ENCODE measurements at regions not wholly inside any gene's neighbourhood (a gene's known extent, or its start where the extent isn't known, plus 50 kb on each side); places are given as distances from the start of the nearest gene placed in this dataset.
"Not testable (repeated sequence)": the region's sequence is repeated elsewhere in the genome, so short reads cannot be mapped to it uniquely, and the experiment has no call there.

DNA sequence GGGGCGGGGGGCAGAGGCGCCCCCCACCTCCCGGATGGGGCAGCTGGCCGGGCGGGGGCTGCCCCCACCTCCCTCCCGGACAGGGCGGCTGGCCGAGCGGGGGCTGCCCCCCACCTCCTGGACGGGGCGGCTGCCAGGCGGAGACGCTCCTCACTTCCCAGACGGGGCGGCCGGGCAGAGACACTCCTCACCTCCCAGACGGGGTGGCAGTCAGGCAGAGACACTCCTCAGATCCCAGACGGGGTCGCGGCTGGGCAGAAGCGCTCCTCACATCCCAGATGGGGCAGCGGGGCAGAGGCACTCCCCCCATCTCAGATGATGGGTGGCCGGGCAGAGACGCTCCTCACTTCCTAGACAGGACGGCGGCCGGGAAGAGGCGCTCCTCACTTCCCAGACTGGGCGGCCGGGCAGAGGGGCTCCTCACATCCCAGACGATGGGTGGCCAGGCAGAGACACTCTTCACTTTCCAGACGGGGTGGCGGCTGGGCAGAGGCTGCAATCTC lies 240.1 kb downstream of the NPIPA7 start:
- not testable (repeated sequence) for DNase-seq (ENCODE audit: low read depth)

DNA sequence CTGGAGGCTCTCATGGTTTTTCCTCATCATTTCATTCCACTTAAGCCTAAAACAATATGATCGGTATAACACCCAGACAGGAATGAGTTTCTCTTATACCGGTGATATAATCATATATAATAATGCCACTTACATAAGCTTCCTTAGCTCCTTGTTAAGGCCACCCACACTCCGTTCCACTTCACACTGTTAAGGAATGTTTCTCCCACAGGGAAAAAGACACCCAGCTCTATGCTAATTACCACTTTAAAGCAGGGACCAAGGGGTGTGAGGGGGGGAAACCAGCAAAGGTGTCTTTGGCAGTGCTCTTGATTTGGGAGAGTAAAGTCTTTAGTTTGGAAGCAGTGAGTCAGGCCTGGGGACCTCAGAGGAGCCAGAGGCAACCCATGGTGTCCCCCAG lies 245.4 kb downstream of the NPIPA7 start:
- DNase-seq (ENCODE audit: low read depth) = not testable (repeated sequence)

DNA sequence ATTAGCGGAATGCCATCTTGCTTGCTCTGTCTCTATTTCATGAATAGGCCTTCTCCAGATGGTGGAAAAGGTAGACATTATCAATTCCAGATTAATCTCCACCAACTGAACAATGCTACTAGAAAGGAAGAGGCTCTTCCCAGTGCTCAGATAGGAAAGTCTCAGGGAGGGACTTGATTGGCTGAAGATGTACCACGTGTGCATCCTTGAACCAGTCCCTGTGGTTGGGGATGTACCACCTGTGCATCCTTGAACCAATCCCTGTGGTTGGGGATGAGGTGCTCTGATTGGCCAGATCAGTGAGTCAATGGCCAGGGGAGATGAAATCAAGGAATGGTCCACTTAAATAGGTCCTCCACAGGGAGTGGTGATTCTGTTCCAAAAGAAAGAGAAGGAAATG lies 246.2 kb downstream of the NPIPA7 start:
- not testable (repeated sequence) for DNase-seq (ENCODE audit: low read depth)

DNA sequence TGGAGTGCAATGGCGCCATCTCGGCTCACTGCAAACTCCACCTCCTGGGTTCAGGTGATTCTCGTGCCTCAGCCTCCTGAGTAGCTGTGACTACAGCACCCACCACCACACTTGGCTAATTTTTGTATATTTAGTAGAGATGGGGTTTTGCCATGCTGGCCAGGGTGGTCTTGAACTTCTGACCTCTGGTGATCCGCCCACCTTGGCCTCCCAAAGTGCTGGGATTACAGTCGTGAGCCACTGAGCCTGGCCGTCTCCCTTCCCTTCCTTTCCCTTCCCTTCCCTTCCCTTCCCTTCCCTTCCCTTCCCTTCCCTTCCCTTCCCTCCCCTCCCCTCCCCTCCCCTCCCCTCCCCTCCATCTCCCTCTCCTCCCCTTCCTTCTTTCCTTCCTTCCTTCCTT lies 248.9 kb downstream of the NPIPA7 start:
- not testable (repeated sequence) for DNase-seq (ENCODE audit: low read depth)

DNA sequence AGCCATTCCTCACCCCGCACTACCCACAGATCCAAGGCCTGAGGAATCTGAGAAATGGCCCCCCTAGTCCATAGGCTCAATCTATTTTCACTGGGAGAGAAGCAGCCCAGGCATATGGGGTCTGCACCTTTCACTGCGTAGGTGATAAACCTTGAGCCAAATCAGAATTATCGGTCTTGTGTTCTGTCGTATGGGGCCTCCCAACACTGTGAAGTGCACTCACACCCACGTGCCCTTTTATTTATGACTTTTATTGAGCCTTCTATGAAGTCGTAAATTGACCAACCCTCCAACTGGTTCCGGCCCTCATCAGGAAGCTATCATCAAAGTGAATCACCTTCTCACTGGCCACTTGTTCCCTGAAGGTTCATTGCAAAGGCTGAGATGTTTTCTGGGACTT lies 259.3 kb downstream of the NPIPA7 start:
- DNase-seq (ENCODE audit: low read depth) = not testable (repeated sequence)

DNA sequence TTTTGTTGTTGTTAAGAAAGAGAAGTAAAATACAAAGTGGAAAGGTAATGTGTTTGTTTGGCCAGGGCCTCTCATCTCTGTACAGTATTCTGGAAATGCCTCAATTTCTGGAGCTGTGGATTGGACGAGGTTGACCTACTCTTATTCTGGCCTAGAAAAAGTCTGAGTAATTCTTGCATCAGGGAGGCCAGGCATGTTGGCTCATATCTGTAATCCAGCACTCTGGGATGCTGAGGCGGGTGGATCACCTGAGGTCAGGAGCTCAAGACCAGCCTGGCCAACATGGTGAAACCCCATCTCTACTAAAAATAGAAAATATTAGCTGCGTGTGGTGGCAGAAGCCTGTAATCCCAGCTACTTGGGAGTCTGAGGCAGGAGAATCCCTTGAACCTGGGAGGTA lies 259.8 kb downstream of the NPIPA7 start:
- not testable (repeated sequence) for DNase-seq (ENCODE audit: low read depth)

DNA sequence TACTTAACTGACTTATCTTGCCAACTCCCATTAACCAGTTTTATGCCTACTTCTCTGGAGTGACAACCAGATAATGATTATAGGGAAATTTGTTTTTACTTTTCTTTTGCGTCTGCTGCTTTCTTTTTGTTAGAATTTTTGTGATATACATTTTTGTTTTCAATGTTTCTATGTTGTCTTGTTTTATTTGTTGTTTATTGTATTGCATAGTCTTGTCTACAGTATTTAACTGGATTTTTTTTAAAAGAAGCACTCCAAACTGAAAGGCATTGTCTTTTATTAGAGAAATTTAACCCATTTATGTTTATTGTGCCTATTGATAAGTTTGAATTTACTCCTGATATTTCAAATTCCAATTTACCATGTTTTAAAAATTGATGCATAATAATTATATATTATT lies 264.9 kb downstream of the NPIPA7 start:
- not testable (repeated sequence) for DNase-seq (ENCODE audit: low read depth)

DNA sequence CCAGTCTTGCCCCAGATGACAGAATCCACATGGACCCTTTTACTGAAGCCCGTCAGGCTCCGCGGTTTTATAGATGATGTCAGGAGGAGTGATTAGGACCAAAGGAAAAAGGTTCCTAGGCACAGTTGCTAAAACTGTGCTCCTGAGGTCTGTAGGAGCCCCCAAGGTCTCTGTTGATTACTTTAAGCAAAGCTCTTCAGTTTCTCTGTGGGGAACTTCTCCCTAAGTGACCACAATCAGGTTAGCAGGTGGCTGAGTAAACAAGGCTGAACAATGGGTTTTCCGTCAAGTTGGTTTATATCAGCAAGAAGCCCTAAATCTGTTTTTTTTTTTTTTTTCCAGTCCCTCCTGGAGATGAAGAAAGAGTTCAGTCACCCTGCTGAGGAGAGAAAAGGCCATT lies 269.1 kb downstream of the NPIPA7 start:
- not testable (repeated sequence) for DNase-seq (ENCODE audit: low read depth)

DNA sequence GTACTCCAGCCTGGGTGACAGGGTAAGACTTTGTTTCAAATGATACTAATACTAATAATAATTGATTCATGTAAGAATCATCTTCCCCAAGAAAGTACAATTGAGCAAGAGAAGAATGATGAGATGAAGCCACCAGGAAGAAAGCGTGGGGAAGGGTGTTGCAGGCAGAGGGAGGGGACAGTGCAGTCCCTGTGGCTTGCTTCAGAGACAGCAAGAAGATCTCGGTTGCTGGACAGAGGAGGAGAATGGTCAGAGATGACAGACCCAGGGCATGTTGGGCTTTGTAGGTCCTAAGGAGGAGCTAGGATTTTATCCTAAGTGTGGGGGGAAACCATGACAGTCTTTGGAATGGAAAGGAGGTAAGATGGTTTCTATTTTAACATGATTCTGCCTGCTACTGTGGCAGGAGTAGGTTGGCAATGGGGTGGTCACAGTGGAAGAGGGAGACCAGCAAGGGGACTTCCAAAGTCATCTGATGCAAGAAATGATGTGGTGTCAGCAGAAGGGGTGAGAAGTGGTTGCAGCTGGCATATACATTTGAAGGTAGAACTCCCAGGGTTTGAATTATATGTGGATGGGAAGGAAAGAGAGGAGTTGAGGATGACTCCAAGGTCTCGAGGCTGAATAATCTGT lies 293.4 kb downstream of the NPIPA7 start:
- not testable (repeated sequence) for DNase-seq (ENCODE audit: low read depth)

DNA sequence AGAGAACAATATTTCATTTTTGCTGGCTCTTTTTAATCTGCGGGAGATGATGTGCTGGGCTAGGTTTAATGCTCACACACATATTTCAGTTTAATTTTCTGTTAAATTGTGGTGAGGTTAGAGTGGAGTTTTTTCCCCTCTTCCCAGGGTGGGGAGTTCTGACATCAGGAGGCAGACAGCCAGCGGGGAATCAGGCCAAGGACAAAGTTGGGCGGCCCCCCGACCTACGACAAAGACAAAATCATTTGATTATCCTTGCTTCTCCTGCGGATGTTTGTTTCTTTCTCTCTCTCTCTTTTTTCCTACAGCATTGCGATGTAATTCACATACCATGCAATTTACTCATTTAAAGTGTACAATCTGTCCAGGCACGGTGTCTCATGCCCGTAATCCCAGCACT lies 295.9 kb downstream of the NPIPA7 start:
- DNase-seq (ENCODE audit: low read depth) = not testable (repeated sequence)

DNA sequence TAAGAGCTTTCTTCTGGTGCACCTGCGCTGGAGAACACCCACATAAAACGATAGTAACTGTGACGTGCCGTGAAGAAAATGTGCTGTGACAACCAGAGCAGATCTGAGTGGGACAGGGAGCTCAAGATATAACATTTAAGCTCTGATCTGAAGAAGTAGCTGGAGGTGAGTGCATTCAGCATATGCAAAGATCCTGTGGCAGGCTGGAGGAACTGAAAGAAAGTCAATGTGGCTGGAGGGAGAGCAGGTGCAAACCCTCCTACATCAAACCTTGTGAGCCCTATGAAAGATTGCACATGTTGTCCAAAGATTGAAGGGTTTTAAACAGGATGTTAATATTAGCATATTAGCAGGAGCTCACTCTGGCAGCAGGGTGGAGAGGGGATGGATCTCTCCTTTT lies 342.9 kb downstream of the NPIPA7 start:
- not testable (repeated sequence) for DNase-seq (ENCODE audit: low read depth)

DNA sequence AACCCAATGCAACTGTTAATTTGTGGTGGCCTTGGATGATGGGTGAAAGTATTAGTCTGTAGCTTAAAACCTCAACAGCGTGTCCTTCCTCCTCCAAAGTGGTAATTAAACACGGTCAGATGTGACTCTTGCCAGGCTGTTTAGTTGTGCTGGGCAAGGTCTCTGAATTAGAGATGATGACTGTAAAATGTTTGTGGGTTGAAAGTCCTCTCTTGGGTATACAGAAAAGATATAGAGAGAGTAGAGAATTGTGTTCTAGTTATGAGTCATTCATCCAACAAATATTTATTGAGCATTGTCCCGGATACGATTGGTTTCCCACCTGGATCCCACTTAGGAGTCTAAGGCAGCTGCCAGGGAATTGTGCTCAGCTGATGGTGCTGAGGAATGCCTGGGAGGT lies 343.7 kb downstream of the NPIPA7 start:
- DNase-seq (ENCODE audit: low read depth) = not testable (repeated sequence)

DNA sequence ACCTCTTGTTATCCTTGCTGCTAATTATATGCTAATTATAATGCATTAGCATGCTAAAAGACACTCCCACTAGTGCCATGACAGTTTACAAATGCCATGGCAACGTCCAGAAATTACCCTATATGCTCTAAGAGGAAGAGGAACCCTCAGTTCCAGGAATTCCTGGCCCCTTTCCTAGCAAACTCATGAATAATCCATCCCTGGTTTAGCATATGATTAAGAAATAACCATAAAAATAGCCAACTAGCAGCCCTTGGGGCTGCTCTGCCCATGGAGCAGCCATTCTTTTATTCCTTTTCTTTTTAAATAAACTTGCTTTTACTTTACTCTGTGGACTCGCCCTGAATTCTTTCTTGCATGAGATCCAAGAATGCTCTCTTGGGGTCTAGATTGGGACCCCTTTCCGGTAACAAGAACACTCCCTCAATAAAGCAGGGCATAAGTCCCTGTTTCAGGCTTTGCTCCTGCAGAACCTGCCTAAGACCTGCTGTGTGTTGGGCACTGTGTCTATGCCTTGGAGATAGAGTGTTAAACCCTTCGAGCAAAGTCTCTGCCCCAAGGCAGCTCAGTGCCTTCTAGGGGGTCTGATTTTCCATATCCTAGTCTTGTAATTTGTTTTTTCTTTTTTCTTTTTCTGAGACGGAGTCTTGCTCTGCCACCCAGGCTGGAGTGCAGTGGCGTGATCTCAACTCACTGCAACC lies 345.0 kb downstream of the NPIPA7 start:
- not testable (repeated sequence) for DNase-seq (ENCODE audit: low read depth)

DNA sequence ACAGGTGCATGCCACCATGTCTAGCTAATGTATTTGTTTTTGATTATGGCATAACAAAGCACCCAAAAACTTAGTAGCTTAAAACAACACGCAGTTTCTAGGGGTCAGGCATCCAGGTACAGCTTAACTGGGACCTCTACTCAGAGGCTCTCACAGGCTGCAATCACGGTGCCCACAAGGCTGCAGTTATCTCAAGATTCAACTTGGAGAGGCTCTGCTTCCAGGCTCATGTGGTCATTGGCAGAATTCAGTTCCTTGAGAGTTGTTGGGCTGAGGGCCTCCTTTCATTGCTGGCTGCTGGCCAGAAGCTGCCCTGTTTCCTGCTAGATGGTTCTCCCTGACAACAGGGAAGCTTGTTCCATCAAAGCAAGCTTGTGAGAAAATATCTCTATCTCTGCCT lies 348.1 kb downstream of the NPIPA7 start:
- DNase-seq (ENCODE audit: low read depth) = not testable (repeated sequence)

DNA sequence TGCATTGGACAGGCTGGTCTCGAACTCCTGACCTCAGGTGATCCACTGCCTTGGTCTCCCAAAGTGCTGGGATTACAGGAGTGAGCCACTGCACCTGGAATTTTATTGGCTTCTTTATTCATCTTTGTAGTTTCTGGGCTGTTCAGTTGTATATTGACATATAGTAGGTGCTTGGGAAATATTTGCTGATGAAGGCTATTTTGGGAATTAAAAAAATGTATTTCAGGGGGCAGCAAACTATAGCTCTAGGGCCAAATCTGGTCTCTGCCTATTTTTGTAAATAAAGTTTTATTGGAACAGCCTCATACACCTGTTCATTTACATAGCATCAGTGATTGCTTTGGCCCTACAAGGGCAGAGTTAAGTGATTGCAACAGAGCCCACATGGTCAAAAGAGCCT lies 363.6 kb downstream of the NPIPA7 start:
- not testable (repeated sequence) for DNase-seq (ENCODE audit: low read depth)

DNA sequence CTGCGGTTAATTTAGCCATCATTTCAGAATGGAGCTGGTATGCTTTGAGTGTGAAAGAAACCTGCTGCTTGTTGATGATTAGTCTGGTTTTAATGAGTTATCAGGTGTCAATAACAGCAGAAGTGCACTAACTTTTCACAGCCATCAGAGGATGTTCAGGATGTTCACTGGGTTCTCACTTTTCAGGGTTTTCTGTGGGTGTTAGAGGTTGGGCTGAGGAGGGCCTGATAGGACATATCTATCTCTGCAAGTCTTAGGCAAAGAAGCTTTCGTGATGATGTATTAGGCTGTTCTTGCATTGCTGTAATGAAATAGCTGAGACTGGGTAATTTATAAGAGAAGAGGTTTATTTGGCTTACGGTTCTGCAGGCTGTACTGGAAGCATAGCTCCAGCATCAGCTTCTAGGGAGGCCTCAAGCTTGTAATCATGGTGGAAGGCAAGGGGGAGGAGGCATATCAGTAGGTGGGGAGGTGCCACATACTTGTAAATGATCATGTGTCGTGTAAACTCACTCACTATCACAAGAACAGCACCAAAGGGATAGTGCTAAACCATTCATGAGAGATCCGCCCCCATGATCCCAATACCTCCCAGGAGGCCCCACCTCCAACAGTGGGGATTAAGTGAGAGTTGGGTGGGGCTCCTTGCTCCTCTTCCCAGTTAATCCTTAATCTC lies 376.2 kb downstream of the NPIPA7 start:
- DNase-seq (ENCODE audit: low read depth) = not testable (repeated sequence)

DNA sequence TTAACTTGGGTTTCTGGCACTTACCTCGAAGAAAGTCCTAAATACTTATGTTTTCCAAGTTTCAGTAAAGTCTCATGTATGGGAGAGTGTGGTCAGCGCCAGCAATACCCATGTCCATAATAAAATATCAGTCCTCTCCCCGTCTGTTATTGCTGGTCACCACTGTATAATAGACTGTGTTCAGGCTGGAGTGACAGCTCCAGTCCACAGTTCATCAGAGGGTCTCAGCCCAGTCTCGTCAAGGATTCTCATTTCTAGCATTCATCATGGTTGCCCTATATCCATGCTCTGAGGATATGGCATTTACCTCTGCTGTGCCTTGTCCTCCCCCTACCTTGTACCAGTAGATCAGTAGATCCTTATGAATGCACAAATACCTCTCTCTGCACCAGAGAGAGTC lies 384.5 kb downstream of the NPIPA7 start:
- DNase-seq (ENCODE audit: low read depth) = no peak

DNA sequence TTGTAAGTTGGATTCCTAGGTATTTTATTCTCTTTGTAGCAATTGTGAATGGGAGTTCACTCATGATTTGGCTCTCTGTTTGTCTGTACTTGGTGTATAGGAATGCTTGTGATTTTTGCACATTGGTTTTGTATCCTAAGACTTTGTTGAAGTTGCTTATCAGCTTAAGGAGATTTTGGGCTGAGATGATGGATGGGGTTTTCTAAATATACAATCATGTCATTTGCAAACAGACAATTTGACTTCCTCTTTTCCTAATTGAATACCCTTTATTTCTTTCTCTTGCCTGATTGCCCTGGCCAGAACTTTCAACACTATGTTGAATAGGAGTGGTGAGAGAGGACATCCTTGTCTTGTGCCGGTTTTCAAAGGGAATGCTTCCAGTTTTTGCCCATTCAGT lies 391.8 kb downstream of the NPIPA7 start:
- DNase-seq (ENCODE audit: low read depth) = not testable (repeated sequence)

DNA sequence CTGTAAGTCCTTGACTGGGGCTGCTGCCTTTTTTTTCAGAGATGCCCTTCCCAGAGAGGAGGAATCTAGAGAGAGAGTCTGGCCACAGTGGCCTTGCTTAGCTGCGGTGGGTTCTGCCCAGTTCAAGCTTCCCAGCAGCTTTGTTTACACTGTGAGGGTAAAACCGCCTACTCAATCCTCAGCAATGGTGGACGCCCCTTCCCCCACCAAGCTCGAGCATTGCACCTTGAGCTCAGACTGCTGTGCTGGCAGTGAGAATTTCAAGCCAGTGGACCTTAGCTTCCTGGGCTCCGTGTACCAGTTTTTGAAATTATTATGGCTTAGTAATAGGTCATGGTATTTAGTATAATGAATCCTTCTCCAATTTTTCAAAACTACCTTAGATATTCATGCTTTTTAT lies 395.4 kb downstream of the NPIPA7 start:
- DNase-seq (ENCODE audit: low read depth) = no peak

DNA sequence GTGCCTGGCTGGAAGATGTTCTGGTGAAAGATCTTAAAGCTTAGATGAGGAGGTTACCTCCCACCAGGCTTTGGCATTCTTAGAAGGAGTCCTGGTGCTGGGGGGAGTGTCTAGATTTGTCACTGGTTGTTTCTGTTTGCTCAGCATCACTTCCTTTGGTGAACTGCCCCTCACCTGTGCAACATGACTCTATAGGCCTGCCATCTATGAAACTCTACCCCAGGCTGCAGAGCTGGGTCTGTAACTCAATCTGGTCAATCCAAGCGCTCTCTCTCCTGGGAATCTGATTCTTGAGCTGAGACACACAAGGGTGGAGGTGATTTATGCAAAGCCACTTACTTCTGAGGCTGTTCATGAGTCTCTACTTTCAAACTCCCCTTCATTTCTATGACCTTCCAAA lies 399.4 kb downstream of the NPIPA7 start:
- no peak for DNase-seq (ENCODE audit: low read depth)

DNA sequence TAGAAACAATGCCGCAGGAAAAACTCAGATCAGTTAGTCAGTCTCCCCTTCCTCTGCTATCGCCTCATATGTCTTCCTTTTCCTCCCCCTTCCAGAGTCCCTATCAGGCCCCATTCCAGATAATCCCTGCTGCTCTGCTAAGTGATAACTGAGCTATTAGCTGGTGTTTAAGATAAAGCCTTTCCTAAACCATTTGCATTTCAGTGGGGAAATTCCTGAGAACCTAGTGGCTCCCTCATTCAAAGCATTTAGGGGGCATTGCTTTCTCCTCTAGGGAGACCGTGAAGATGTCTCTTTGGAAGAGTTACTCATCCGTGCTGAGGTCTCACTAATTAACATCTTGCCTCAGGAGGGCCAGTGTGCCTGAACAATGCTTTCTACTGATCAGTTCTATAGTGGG lies 401.6 kb downstream of the NPIPA7 start:
- DNase-seq (ENCODE audit: low read depth) = no peak

DNA sequence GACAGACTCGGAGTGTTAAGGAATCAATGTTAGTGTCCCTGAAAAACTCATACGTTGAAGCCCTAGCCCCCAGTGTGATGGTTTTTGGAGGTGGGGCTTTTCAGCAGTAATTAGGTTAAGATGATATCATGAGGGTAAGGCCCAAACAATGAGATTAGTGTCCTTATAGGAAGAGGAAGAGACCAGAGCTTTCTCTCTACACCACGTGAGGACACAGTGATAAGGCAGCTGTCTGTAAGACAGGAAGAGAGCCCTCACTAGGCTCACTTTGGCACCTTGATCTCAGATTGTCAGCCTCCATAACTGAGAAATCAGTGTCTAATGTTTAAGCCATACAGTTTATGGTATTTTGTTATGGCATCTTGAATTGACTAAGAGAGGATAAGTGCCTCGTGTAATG lies 403.2 kb downstream of the NPIPA7 start:
- no peak for DNase-seq (ENCODE audit: low read depth)

DNA sequence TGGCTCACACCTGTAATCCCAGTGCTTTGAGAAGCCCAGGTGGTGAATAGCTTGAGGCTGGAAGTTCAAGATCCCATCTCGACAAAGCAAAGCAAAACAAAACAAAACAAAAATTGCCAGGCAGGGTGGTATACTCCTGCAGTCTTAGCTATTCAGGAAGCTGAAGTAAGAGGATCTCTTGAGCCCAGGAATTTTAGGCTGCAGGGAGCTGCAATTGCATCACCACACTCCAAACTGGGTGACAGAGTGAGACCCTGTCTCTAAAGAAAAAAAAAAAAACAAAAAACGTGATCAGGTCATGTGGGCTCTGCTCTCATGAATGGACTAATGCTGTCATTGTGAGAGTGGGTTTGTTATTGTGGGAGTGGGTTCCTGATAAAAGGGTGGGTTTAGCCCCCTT lies 409.1 kb downstream of the NPIPA7 start:
- no peak for DNase-seq (ENCODE audit: low read depth)
